HepG2 (cell line): ENCODE measurements at regions not wholly inside any gene's neighbourhood (a gene's known extent, or its start where the extent isn't known, plus 50 kb on each side); places are given as distances from the start of the nearest gene placed in this dataset.
A peak's percentile ranks its signal among the peaks of the same experiment; 100 is the strongest.

Experiments used
- ATAC-seq: fragments of 200-7000 bp; cut with Tn5 transposase; 3 replicates; pipeline ENCODE4 v1.9.1; 2020; ENCODE audit warnings: mild to moderate bottlenecking, moderate library complexity
- BruUV-seq: library from RNA; stranded (reverse); fragments of 400-500 nt; replicated peaks from 2 replicates; lab custom pipeline; 2021; lab: Mats Ljungman, UMichigan
- CTCF ChIA-PET: fragments of 300-600 bp; formaldehyde crosslinking; extraction: SDS; loops from one replicate; lab custom pipeline; 2021; ENCODE audit warnings: low total read pairs, inconsistent platforms, low intra/inter-chr PET ratio; lab: Yijun Ruan, JAX
- POLR2A ChIA-PET: fragments of 350-600 bp; sonication (Branson Sonifier 250); formaldehyde crosslinking; loops from one replicate; lab custom pipeline; 2020; ENCODE audit warnings: antibody characterized with exemption, inconsistent platforms; lab: Yijun Ruan, JAX
- DNase-seq: peaks from one replicate; pipeline ENCODE4 v3.0.0-alpha.2; 2015; ENCODE audit warnings: low spot score
- FAIRE-seq: peaks from 3 replicates; lab custom pipeline; 2011; peaks lifted over from hg19 to GRCh38; lab: Jason Lieb, UNC
- H2AFZ ChIP-seq: one replicate; pipeline ENCODE4 v1.6.1; 2011; ENCODE audit warnings: low read length, inconsistent platforms
- H3K27ac ChIP-seq: fragments of 300-600 bp; 3 replicates; pipeline ENCODE4 v1.8.0; 2011; ENCODE audit warnings: mixed run types, mild to moderate bottlenecking, mixed read lengths, low read length, inconsistent platforms; ENCODE audit not compliant: insufficient read depth; ENCODE audit errors: extremely low read length
- H3K27me3 ChIP-seq, 2 experiments: fragments of 200-600 bp in 1 of 2; 2 replicates in 1 of 2; 3 replicates in 1 of 2; pipeline versions ENCODE4 v1.6.0 to v1.8.0; 2011; ENCODE audit warnings: low read length in 2 of 2, mild to moderate bottlenecking in 2 of 2, moderate library complexity in 2 of 2, inconsistent platforms in 1 of 2; ENCODE audit not compliant: insufficient read depth in 2 of 2, control insufficient read depth in 1 of 2
- H3K36me3 ChIP-seq, 2 experiments: fragments of 200-600 bp in 1 of 2; replicated peaks in 1 of 2; 2 replicates in 1 of 2; 3 replicates in 1 of 2; pipeline versions ENCODE4 v1.5.1 to v1.8.0; 2011; ENCODE audit warnings: low read length in 2 of 2, inconsistent platforms in 1 of 2; ENCODE audit not compliant: insufficient read depth in 2 of 2, control insufficient read depth in 1 of 2
- H3K4me1 ChIP-seq: 2 replicates; pipeline ENCODE4 v1.5.1; 2012; ENCODE audit warnings: low read length, inconsistent platforms; ENCODE audit not compliant: insufficient read depth
- H3K4me2 ChIP-seq: 2 replicates; pipeline ENCODE4 v1.6.0; 2011; ENCODE audit warnings: low read depth, low read length, inconsistent platforms
- H3K4me3 ChIP-seq, 3 experiments: fragments of 200-600 bp in 1 of 3; sonication (generic), shearing (Covaris generic) in 1 of 3; replicated peaks in 1 of 3; 2 replicates each; pipeline ENCODE4 v1.5.1; 2011 to 2016; ENCODE audit warnings: low read length in 3 of 3, inconsistent platforms in 2 of 3, low read depth in 2 of 3, mild to moderate bottlenecking in 2 of 3, control low read depth in 1 of 3, mixed read lengths in 1 of 3; ENCODE audit not compliant: insufficient read depth in 1 of 3
- H3K79me2 ChIP-seq: one replicate; pipeline ENCODE4 v1.6.1; 2011; ENCODE audit warnings: low read length, inconsistent platforms; ENCODE audit not compliant: insufficient read depth
- H3K9ac ChIP-seq: 2 replicates; pipeline ENCODE4 v1.6.0; 2011; ENCODE audit warnings: mild to moderate bottlenecking, low read depth, low read length, inconsistent platforms; ENCODE audit not compliant: insufficient read depth
- H3K9me3 ChIP-seq: 2 replicates; pipeline ENCODE4 v1.5.1; 2012; ENCODE audit warnings: mild to moderate bottlenecking, low read length
- H4K20me1 ChIP-seq: 2 replicates; pipeline ENCODE4 v1.6.0; 2011; ENCODE audit warnings: inconsistent platforms, mild to moderate bottlenecking, low read length, moderate library complexity; ENCODE audit not compliant: insufficient read depth
- AKAP8 ChIP-seq: sonication (generic); formaldehyde crosslinking; IDR thresholded peaks from 2 replicates; pipeline ENCODE4 v1.5.1; 2020; ENCODE audit warnings: mild to moderate bottlenecking, missing genetic modification reagents
- ARID5B ChIP-seq: IDR thresholded peaks from 2 replicates; pipeline ENCODE4 v1.4.0; 2020; ENCODE audit warnings: mild to moderate bottlenecking, missing genetic modification reagents
- FOSL1 ChIP-seq: sonication (generic); formaldehyde crosslinking; IDR thresholded peaks from 2 replicates; pipeline ENCODE4 v1.9.0; 2021; ENCODE audit warnings: missing genetic modification reagents, borderline replicate concordance
- FOSL2 ChIP-seq: sonication (generic); formaldehyde crosslinking; IDR thresholded peaks from 2 replicates; pipeline ENCODE4 v1.4.0; 2020; ENCODE audit warnings: missing genetic modification reagents
- FOXA3 ChIP-seq: IDR thresholded peaks from 2 replicates; pipeline ENCODE4 v1.6.1; 2016; ENCODE audit warnings: missing genetic modification reagents, missing compliant biosample characterization
- HMGXB4 ChIP-seq, 2 experiments: sonication (generic) in 1 of 2; formaldehyde crosslinking in 1 of 2; IDR thresholded peaks; 2 replicates each; pipeline versions ENCODE4 v1.4.0 to v1.6.1; 2018 to 2020; ENCODE audit warnings: missing genetic modification reagents in 2 of 2, borderline replicate concordance in 1 of 2, low read depth in 1 of 2, mild to moderate bottlenecking in 1 of 2, missing biosample characterization in 1 of 2
- NR2F1 ChIP-seq, 2 experiments: fragments of 450-650 bp in 1 of 2; formaldehyde crosslinking in 1 of 2; IDR thresholded peaks; 2 replicates each; pipeline versions ENCODE4 v1.5.0 to v1.6.1; 2016 to 2020; ENCODE audit warnings: mild to moderate bottlenecking in 1 of 2, missing compliant biosample characterization in 1 of 2, missing genetic modification reagents in 1 of 2, moderate library complexity in 1 of 2
- SAP130 ChIP-seq: IDR thresholded peaks from 2 replicates; pipeline ENCODE4 v1.6.1; 2016; ENCODE audit warnings: low read depth
- SMC3 ChIP-seq: IDR thresholded peaks from 2 replicates; pipeline ENCODE4 v1.6.1; 2011; ENCODE audit warnings: low read length, improper control_type of control experiment
- SOX13 ChIP-seq, 3 experiments: fragments of 450-650 bp in 1 of 3; sonication (generic) in 1 of 3; formaldehyde crosslinking in 1 of 3; IDR thresholded peaks in 2 of 3; conservative IDR thresholded peaks in 1 of 3; 2 replicates each; pipeline versions ENCODE4 v1.5.0 to v1.6.1; 2016 to 2020; ENCODE audit warnings: antibody characterized with exemption in 1 of 3, mild to moderate bottlenecking in 1 of 3, missing compliant biosample characterization in 1 of 3, missing genetic modification reagents in 1 of 3, moderate library complexity in 1 of 3
- ZBTB14 ChIP-seq: sonication (generic); formaldehyde crosslinking; IDR thresholded peaks from 2 replicates; pipeline ENCODE4 v1.4.0; 2020; ENCODE audit warnings: missing genetic modification reagents
- ZNF143 ChIP-seq: sonication (generic); formaldehyde crosslinking; IDR thresholded peaks from 2 replicates; pipeline ENCODE4 v1.4.0; 2020; ENCODE audit warnings: missing genetic modification reagents
- ZNF230 ChIP-seq: sonication (generic); formaldehyde crosslinking; IDR thresholded peaks from 2 replicates; pipeline ENCODE4 v1.4.0; 2020; ENCODE audit warnings: mild to moderate bottlenecking, missing genetic modification reagents
- ZNF549 ChIP-seq: sonication (generic); formaldehyde crosslinking; IDR thresholded peaks from 2 replicates; pipeline ENCODE4 v1.5.0; 2020; ENCODE audit warnings: missing genetic modification reagents
- ZNF558 ChIP-seq: sonication (generic); formaldehyde crosslinking; IDR thresholded peaks from 2 replicates; pipeline ENCODE4 v1.9.0; 2022; ENCODE audit warnings: mild to moderate bottlenecking, missing genetic modification reagents, borderline replicate concordance
- WGBS: methylation state at CpG from one replicate; pipeline ENCODE4 v1.1.6; 2017; ENCODE audit warnings: low lambda C conversion rate; 5-methylcytosine and 5-hydroxymethylcytosine counted together
- in situ Hi-C: cut with HindIII; loops from 2 replicates; pipeline ENCODE4 v1.10.0; 2017; ENCODE audit warnings: low pct_unique_long_range_greater_than_20kb; ENCODE audit not compliant: extremely low pct_ligation_motif_present
- intact Hi-C: fragments of 100-400 bp; cut with micrococcal nuclease; formaldehyde crosslinking; loops from one replicate; pipeline ENCODE4 v1.10.0; 2022; ENCODE audit not compliant: unreplicated experiment
- TF ChIP-seq, protein P1 (sequence below): IDR thresholded peaks from 2 replicates; pipeline ENCODE4 v1.6.1; 2012; ENCODE audit warnings: inconsistent platforms

GRCh38 chr6:139765825-139766285, 391.4 kb upstream of the CITED2 start (continued):
- TF ChIP-seq HMGXB4 (CRISPR knock-in tag; IDR thresholded peaks at IDR 0.05; ENCODE audit: borderline replicate concordance in 1 of 2, low read depth in 1 of 2), result no peak
- TF ChIP-seq ZNF230 (CRISPR knock-in tag), result no peak
- TF ChIP-seq ZNF143 (CRISPR knock-in tag), result no peak
- TF ChIP-seq SMC3, result no peak
- TF ChIP-seq SOX13 (IDR thresholded peaks at IDR 0.05), result no peak
- peak in 1 of 2 experiments; percentile 32; a peak in 1 of 4 replicates for TF ChIP-seq SOX13 (CRISPR knock-in tag; conservative IDR thresholded peaks at IDR 0.05 in 1 of 2, IDR thresholded peaks at IDR 0.05 in 1 of 2)
- no peak for TF ChIP-seq ZNF558 (CRISPR knock-in tag)
- TF ChIP-seq FOXA3 (CRISPR knock-in tag), result peak; percentile 79
- no peak for TF ChIP-seq ZNF549
- peak in 1 of 2 experiments; percentile 42; a peak in 2 of 4 replicates for TF ChIP-seq NR2F1 (CRISPR knock-in tag; IDR thresholded peaks at IDR 0.05)

GRCh38 chr6:139764498-139764986, 390.1 kb upstream of the CITED2 start:
- Histone ChIP-seq H3K27me3 (no peaks in the 10 kb centered on the region), H3K27ac (no peak overlapping the region), H2AFZ (no peak overlapping the region), H3K9me3 (no peaks in the 10 kb centered on the region), H4K20me1 (no peaks in the 10 kb centered on the region), H3K4me1 (peaks cover 18% of the 10 kb centered on the region), H3K4me2 (no peak overlapping the region), H3K4me3 (no peak overlapping the region), H3K36me3 (no peaks in the 10 kb centered on the region), H3K9ac (no peak overlapping the region), H3K79me2 (no peaks in the 10 kb centered on the region)
- ATAC-seq (peak; percentile 84), DNase-seq (peak; percentile 66), FAIRE-seq (no peak)
- intact Hi-C loops, result loop anchor here (2.0 kb wide), 1 partner anchor 392 kb away; no protein-coding TSS in a partner anchor
- no TSS peak for BruUV-seq
- ChIA-PET CTCF (no interaction called here), POLR2A (interaction anchor here (1.2 to 1.8 kb wide), 2 partner anchors 389 to 390 kb away, joined by 4 to 8 read pairs; partner anchors contain the start of gene CITED2)
- 5% methylated on average over 2 of the region's 2 CpGs for WGBS
- in situ Hi-C loops, result loop anchor here (10.0 kb wide), 1 partner anchor 390 kb away; the partner anchor contains the start of gene CITED2
- 0 out of 2 replicates have a peak, but pooled peaks have one; percentile 17 for TF ChIP-seq SAP130 (CRISPR knock-in tag)
- TF ChIP-seq, protein P1, sequence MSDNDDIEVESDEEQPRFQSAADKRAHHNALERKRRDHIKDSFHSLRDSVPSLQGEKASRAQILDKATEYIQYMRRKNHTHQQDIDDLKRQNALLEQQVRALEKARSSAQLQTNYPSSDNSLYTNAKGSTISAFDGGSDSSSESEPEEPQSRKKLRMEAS, result no peak
- no peak for TF ChIP-seq AKAP8 (CRISPR knock-in tag)
- peak; percentile 49; the same call in 1 of the 2 replicates for TF ChIP-seq ARID5B
- no peak for TF ChIP-seq ZBTB14 (CRISPR knock-in tag)
- peak; percentile 82 for TF ChIP-seq FOSL2
- TF ChIP-seq FOSL1 (CRISPR knock-in tag), result peak; percentile 60; the same call in 1 of the 2 replicates
